HFFc6 (cell line): ENCODE measurements at regions not wholly inside any gene's neighbourhood (a gene's known extent, or its start where the extent isn't known, plus 50 kb on each side); places are given as distances from the start of the nearest gene placed in this dataset.

Experiments used
- DNase-seq: peaks from one replicate; pipeline ENCODE4 v3.0.0-alpha.2; 2018
- H3K27ac Mint-ChIP-seq: 2 replicates; pipeline ENCODE4 v1.8.0; 2020; ENCODE audit warnings: mild to moderate bottlenecking, mixed read lengths
- H3K27me3 Mint-ChIP-seq: 2 replicates; pipeline ENCODE4 v1.8.0; 2021; ENCODE audit warnings: mild to moderate bottlenecking, moderate library complexity, mixed read lengths; ENCODE audit not compliant: insufficient read depth
- H3K36me3 Mint-ChIP-seq: 2 replicates; pipeline ENCODE4 v1.8.0; 2021; ENCODE audit warnings: low read depth, mixed read lengths
- H3K4me1 Mint-ChIP-seq: 2 replicates; pipeline ENCODE4 v1.8.0; 2020; ENCODE audit warnings: low read depth, mixed read lengths
- H3K4me3 Mint-ChIP-seq: 2 replicates; pipeline ENCODE4 v1.8.0; 2020; ENCODE audit warnings: mild to moderate bottlenecking, moderate library complexity, mixed read lengths
- H3K9me3 Mint-ChIP-seq: 2 replicates; pipeline ENCODE4 v1.8.0; 2020; ENCODE audit warnings: mild to moderate bottlenecking, mixed read lengths
- TF ChIP-seq, protein P1 (sequence below): fragments of 200-600 bp; sonication (generic); IDR thresholded peaks from 2 replicates; pipeline ENCODE4 v1.5.0; 2021; ENCODE audit warnings: antibody characterized with exemption, mild to moderate bottlenecking

DNA sequence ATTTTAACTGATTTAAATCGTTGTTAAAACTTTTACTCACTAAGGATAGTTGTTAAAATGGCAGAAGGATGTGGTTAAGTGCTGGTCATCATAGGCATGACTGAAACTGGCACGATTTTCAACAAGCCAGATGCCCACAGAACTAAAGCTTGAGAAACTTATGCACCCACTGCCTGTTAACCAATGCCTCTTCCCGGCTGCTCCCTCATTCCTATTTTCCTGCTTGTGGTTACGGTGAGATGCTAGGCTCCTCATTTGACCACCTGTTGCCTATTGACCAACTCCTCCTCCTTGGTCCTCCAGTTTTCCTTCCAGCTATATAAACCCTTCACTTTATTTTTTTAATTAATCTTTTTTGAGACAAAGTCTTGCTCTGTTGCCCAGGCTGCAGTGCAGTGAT lies 238.7 kb downstream of the TFCP2L1 start:
- Mint-ChIP-seq H3K9me3 (peaks cover 7% of the 10 kb centered on the region; the same call in 1 of the 2 replicates), H3K36me3 (peaks cover 4% of the 10 kb centered on the region; the same call in 1 of the 2 replicates), H3K4me3 (no peak overlapping the region), H3K27ac (no peak overlapping the region), H3K4me1 (peaks cover 6% of the 10 kb centered on the region), H3K27me3 (peaks cover 48% of the 10 kb centered on the region)
- peak; percentile 6 for DNase-seq
- TF ChIP-seq, protein P1, sequence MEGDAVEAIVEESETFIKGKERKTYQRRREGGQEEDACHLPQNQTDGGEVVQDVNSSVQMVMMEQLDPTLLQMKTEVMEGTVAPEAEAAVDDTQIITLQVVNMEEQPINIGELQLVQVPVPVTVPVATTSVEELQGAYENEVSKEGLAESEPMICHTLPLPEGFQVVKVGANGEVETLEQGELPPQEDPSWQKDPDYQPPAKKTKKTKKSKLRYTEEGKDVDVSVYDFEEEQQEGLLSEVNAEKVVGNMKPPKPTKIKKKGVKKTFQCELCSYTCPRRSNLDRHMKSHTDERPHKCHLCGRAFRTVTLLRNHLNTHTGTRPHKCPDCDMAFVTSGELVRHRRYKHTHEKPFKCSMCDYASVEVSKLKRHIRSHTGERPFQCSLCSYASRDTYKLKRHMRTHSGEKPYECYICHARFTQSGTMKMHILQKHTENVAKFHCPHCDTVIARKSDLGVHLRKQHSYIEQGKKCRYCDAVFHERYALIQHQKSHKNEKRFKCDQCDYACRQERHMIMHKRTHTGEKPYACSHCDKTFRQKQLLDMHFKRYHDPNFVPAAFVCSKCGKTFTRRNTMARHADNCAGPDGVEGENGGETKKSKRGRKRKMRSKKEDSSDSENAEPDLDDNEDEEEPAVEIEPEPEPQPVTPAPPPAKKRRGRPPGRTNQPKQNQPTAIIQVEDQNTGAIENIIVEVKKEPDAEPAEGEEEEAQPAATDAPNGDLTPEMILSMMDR, result no peak

DNA sequence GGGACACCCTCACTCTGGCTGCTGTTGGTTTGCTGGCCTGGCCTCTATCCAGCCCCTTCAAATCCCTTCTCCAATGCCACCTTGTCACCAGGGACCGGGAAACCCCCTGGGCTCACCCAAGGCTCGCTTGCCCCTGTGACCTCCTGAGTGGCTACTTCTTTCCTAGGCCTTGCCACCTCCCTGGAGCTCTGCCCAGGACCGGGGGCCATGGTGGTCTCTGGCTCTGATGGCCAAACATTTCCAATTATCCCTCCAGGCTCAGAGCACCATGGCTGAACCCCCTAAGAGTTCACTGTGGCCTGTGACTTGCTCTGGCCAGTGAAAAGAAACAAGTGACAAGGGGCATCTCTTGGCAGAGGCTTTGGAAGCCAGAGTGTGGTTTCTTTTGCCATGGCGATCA lies 237.6 kb downstream of the TFCP2L1 start:
- Mint-ChIP-seq H3K4me3 (no peak overlapping the region), H3K27me3 (peaks cover 44% of the 10 kb centered on the region), H3K4me1 (peaks cover 6% of the 10 kb centered on the region), H3K27ac (no peak overlapping the region), H3K9me3 (peaks cover 7% of the 10 kb centered on the region; the same call in 1 of the 2 replicates), H3K36me3 (peaks cover 4% of the 10 kb centered on the region; the same call in 1 of the 2 replicates)
- DNase-seq, result no peak
- TF ChIP-seq, protein P1, result no peak

DNA sequence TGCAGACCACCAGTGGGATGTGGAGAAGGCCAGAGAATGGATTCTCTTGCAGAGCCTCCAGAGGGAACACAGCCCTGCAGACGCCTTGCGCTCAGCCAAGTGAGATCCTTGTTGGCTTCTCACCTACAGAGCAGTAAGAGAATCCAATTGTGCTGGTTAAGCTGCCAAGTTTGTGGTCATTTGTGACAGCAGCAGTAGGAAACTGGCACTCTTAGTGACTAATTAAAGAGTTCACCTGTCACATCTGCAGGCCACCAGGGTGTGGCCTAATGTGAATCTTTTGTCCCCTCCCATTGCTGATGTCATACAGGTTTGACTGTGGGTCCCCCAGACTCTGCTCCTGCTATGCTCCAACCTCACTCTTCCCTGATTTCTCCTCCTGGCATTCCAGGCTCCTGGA lies 235.9 kb downstream of the TFCP2L1 start:
- TF ChIP-seq, protein P1, result no peak
- Mint-ChIP-seq H3K9me3 (peaks cover 8% of the 10 kb centered on the region; the same call in 1 of the 2 replicates), H3K4me3 (no peak overlapping the region), H3K27me3 (peaks cover 39% of the 10 kb centered on the region), H3K36me3 (peaks cover 4% of the 10 kb centered on the region), H3K4me1 (peaks cover 6% of the 10 kb centered on the region), H3K27ac (no peak overlapping the region)
- DNase-seq, result no peak

DNA sequence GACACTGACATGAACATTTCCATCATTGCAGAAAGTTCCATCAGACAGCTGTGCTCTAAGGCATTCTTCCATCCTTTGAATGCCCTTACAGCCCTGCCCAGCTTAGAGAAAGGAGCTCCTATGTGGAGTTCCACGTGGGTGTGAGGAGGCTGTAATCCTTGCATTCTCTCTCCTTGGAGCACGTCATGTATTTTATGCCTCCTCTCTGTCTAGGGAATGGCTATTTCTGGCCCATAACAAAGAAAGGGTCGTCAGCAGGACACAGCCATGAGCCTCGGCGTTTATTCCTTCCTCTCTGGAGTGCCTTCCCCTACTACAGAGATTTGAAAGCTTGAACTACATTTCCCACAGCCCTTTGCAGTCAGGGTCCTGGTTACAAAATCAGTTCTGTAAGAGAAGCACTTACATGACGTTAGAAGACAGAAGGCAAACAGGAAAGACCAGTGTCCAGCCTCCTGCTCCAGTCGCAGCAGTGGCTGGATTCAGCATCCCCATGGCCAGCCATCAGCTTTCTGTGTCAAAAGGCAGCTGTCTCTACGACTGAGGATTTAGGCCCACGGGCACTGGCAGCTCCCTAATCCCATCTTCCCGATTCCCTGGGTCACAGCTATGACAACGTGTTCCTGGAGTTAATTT lies 234.9 kb downstream of the TFCP2L1 start:
- Mint-ChIP-seq H3K4me1 (peaks cover 6% of the 10 kb centered on the region), H3K27ac (no peak overlapping the region), H3K4me3 (no peak overlapping the region), H3K27me3 (peaks cover 40% of the 10 kb centered on the region), H3K9me3 (peaks cover 11% of the 10 kb centered on the region; the same call in 1 of the 2 replicates), H3K36me3 (peaks cover 6% of the 10 kb centered on the region)
- DNase-seq, result no peak
- TF ChIP-seq, protein P1, result no peak

DNA sequence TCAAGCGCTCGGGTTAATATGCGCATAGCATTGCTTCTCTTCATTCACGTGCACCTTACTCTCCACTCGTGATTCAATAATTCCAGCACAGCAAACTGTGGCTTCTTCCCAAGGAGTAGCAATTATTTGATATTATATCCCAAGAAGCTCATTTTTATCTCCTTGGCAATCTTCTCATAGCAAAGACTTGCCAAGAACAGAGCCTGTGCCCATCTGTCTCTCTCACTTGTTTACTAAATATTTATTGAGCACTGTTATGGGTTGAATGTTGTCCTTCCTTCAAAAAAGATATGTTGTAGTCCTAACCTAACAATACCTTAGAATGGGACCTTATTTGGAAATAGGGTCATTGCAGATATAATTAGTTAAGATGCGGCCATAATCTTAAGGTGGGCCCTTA lies 233.7 kb downstream of the TFCP2L1 start:
- H3K4me3 Mint-ChIP-seq, result no peak overlapping the region
- H3K4me1 Mint-ChIP-seq, result peaks cover 1% of the 10 kb centered on the region
- H3K27me3 Mint-ChIP-seq, result peaks cover 42% of the 10 kb centered on the region
- TF ChIP-seq, protein P1, result no peak
- no peak overlapping the region for H3K27ac Mint-ChIP-seq
- DNase-seq, result no peak
- H3K9me3 Mint-ChIP-seq, result peaks cover 11% of the 10 kb centered on the region; the same call in 1 of the 2 replicates
- H3K36me3 Mint-ChIP-seq, result peaks cover 6% of the 10 kb centered on the region
